T-helper 1 cell treated with Interleukin-12 subunit alpha and Interleukin-12 subunit beta and Interleukin-4 antibody, amounts not matched to agents 30 ng/mL and 1 ng/mL, for 36 hours (primary cell): ENCODE measurements at regions not wholly inside any gene's neighbourhood (a gene's known extent, or its start where the extent isn't known, plus 50 kb on each side); places are given as distances from the start of the nearest gene placed in this dataset.

Experiments
- intact Hi-C: fragments of 100-400 bp; cut with micrococcal nuclease; formaldehyde crosslinking; loops from one replicate; pipeline ENCODE4 v1.15.1; 2024

- intact Hi-C loops = loop anchor here (10.0 kb wide), 1 partner anchor 338 kb away; no protein-coding TSS in a partner anchor
Observed at GRCh38 chr7:84422790-84423189, 228.2 kb upstream of the SEMA3A start.

- intact Hi-C loops = no loop called here
Observed at GRCh38 chr7:84412161-84412969, 217.8 kb upstream of the SEMA3A start.

GRCh38 chr7:84399661-84400060, 205.1 kb upstream of the SEMA3A start:
- intact Hi-C loops = no loop called here

- intact Hi-C loops = no loop called here
Observed at GRCh38 chr7:84394219-84394618, 199.6 kb upstream of the SEMA3A start.

- intact Hi-C loops = no loop called here
Observed at GRCh38 chr7:84393786-84394185, 199.2 kb upstream of the SEMA3A start.

- intact Hi-C loops = no loop called here
Observed at GRCh38 chr7:84390845-84391244, 196.3 kb upstream of the SEMA3A start.

GRCh38 chr7:84389242-84389641, 194.7 kb upstream of the SEMA3A start:
- intact Hi-C loops = no loop called here

GRCh38 chr7:84387595-84387994, 193.0 kb upstream of the SEMA3A start:
- intact Hi-C loops = no loop called here

- intact Hi-C loops = no loop called here
Observed at GRCh38 chr7:84384417-84384816, 189.8 kb upstream of the SEMA3A start.

GRCh38 chr7:84379446-84379845, 184.9 kb upstream of the SEMA3A start:
- intact Hi-C loops = no loop called here

- intact Hi-C loops = no loop called here
Observed at GRCh38 chr7:84372712-84373111, 178.1 kb upstream of the SEMA3A start.

- intact Hi-C loops = no loop called here
Observed at GRCh38 chr7:84372155-84372621, 177.6 kb upstream of the SEMA3A start.

- intact Hi-C loops = no loop called here
Observed at GRCh38 chr7:84370114-84370513, 175.5 kb upstream of the SEMA3A start.

- intact Hi-C loops = no loop called here
Observed at GRCh38 chr7:84368122-84368521, 173.5 kb upstream of the SEMA3A start.

- intact Hi-C loops = no loop called here
Observed at GRCh38 chr7:84364708-84365107, 170.1 kb upstream of the SEMA3A start.

GRCh38 chr7:84363741-84364140, 169.2 kb upstream of the SEMA3A start:
- intact Hi-C loops = no loop called here

GRCh38 chr7:84362828-84363227, 168.2 kb upstream of the SEMA3A start:
- intact Hi-C loops = no loop called here

- intact Hi-C loops = no loop called here
Observed at GRCh38 chr7:84362360-84362759, 167.8 kb upstream of the SEMA3A start.

GRCh38 chr7:84354866-84355265, 160.3 kb upstream of the SEMA3A start:
- intact Hi-C loops = no loop called here

- intact Hi-C loops = no loop called here
Observed at GRCh38 chr7:84354030-84354429, 159.4 kb upstream of the SEMA3A start.

GRCh38 chr7:84339306-84339705, 144.7 kb upstream of the SEMA3A start:
- intact Hi-C loops = no loop called here

GRCh38 chr7:84337429-84337828, 142.8 kb upstream of the SEMA3A start:
- intact Hi-C loops = no loop called here

- intact Hi-C loops = no loop called here
Observed at GRCh38 chr7:84336766-84337165, 142.2 kb upstream of the SEMA3A start.
